Ishikawa (cell line): ENCODE measurements at regions not wholly inside any gene's neighbourhood (a gene's known extent, or its start where the extent isn't known, plus 50 kb on each side); places are given as distances from the start of the nearest gene placed in this dataset.

Experiments
- CEBPB ChIP-seq: IDR thresholded peaks from 2 replicates; pipeline ENCODE4 v1.6.1; 2012
- CREB1 ChIP-seq: IDR thresholded peaks from 2 replicates; pipeline ENCODE4 v1.6.1; 2012; ENCODE audit warnings: low read depth
- EGR1 ChIP-seq: IDR thresholded peaks from 2 replicates; pipeline ENCODE4 v1.6.1; 2012
- EP300 ChIP-seq: IDR thresholded peaks from 2 replicates; pipeline ENCODE4 v1.6.1; 2012; ENCODE audit warnings: borderline replicate concordance
- FOXM1 ChIP-seq: IDR thresholded peaks from 2 replicates; pipeline ENCODE4 v1.6.1; 2012; ENCODE audit warnings: low read depth, borderline replicate concordance
- NFIC ChIP-seq: IDR thresholded peaks from 2 replicates; pipeline ENCODE4 v1.6.1; 2012
- RAD21 ChIP-seq: IDR thresholded peaks from 2 replicates; pipeline ENCODE4 v1.6.1; 2012; ENCODE audit warnings: low read depth
- TAF1 ChIP-seq: IDR thresholded peaks from 2 replicates; pipeline ENCODE4 v1.6.1; 2012; ENCODE audit warnings: low read depth, mild to moderate bottlenecking
- TCF12 ChIP-seq: IDR thresholded peaks from 2 replicates; pipeline ENCODE4 v1.6.1; 2012; ENCODE audit warnings: low read depth
- TEAD4 ChIP-seq: IDR thresholded peaks from 2 replicates; pipeline ENCODE4 v1.6.1; 2012
- YY1 ChIP-seq: IDR thresholded peaks from 2 replicates; pipeline ENCODE4 v1.6.1; 2012; ENCODE audit warnings: low read depth
- ZBTB7A ChIP-seq: IDR thresholded peaks from 2 replicates; pipeline ENCODE4 v1.6.1; 2012; ENCODE audit warnings: low read depth
- TF ChIP-seq, protein P1 (sequence below): IDR thresholded peaks from 2 replicates; pipeline ENCODE4 v1.6.1; 2012
- TF ChIP-seq, protein P2 (sequence below): IDR thresholded peaks from 2 replicates; pipeline ENCODE4 v1.6.1; 2012
- TF ChIP-seq, protein P3 (sequence below): IDR thresholded peaks from 2 replicates; pipeline ENCODE4 v1.6.1; 2012; ENCODE audit warnings: low read depth, mild to moderate bottlenecking

DNA sequence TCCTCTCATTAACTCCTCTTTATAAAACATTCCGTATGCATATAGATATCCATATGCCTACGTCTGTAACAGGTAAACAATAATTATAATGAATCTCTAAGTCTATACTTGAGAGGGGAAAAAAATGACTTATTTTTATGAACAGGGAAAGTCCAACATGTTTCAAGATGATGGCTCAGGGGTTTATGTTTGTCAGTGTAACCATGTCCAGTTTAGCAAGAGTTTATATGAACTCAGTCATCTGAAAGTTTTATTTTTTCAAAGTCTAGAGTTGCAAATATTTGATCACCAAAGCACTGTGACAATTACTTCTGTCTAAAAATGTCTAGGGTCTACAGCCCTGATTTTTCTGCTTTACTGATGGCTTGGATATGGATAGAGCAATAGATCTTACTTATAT lies 559.4 kb upstream of the KCNMB2 start:
- TF ChIP-seq TCF12 (no peak), TAF1 (no peak), FOXM1 (no peak), EP300 (no peak), CREB1 (no peak), RAD21 (no peak), EGR1 (no peak)
- TF ChIP-seq, protein P1, sequence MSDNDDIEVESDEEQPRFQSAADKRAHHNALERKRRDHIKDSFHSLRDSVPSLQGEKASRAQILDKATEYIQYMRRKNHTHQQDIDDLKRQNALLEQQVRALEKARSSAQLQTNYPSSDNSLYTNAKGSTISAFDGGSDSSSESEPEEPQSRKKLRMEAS: no peak
- TF ChIP-seq, protein P2, sequence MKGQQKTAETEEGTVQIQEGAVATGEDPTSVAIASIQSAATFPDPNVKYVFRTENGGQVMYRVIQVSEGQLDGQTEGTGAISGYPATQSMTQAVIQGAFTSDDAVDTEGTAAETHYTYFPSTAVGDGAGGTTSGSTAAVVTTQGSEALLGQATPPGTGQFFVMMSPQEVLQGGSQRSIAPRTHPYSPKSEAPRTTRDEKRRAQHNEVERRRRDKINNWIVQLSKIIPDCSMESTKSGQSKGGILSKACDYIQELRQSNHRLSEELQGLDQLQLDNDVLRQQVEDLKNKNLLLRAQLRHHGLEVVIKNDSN: no peak
- TF ChIP-seq, protein P3, sequence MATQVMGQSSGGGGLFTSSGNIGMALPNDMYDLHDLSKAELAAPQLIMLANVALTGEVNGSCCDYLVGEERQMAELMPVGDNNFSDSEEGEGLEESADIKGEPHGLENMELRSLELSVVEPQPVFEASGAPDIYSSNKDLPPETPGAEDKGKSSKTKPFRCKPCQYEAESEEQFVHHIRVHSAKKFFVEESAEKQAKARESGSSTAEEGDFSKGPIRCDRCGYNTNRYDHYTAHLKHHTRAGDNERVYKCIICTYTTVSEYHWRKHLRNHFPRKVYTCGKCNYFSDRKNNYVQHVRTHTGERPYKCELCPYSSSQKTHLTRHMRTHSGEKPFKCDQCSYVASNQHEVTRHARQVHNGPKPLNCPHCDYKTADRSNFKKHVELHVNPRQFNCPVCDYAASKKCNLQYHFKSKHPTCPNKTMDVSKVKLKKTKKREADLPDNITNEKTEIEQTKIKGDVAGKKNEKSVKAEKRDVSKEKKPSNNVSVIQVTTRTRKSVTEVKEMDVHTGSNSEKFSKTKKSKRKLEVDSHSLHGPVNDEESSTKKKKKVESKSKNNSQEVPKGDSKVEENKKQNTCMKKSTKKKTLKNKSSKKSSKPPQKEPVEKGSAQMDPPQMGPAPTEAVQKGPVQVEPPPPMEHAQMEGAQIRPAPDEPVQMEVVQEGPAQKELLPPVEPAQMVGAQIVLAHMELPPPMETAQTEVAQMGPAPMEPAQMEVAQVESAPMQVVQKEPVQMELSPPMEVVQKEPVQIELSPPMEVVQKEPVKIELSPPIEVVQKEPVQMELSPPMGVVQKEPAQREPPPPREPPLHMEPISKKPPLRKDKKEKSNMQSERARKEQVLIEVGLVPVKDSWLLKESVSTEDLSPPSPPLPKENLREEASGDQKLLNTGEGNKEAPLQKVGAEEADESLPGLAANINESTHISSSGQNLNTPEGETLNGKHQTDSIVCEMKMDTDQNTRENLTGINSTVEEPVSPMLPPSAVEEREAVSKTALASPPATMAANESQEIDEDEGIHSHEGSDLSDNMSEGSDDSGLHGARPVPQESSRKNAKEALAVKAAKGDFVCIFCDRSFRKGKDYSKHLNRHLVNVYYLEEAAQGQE: no peak

DNA sequence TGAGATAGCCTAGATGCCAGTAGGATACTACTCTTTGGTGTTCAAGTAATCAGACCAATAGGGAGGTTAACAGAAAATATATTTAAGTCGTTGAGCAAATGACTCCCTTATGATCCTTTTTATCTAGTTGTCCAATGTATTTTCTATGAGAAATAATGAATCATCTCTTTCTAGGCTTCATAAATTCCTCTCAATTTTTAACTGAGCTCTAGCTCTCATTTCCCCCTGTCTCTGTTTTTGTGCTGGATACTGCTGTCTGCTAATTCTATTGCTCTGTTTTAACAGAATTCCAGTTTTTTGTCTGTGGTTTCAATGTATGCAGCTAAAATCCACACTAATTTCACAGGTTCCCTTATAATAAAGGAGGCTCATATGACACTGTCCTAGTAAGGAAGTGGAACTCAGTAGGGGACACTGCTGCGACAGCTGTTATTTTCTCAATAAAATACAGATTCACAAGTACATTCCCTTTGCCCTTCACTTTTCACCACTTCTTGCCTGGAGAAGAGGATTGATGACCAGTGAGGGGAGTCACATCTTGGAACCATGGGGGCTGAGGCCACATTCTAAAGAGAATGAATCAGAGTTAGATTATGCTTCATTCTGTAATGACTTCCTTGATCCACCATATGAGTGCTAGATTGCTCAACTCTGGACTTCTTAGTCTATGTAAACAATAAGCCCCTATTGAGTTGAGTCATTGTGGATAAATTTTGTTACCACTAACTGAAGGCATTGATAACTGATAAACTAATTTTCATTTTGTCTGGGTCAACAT lies 558.7 kb upstream of the KCNMB2 start:
- TF ChIP-seq TAF1 (no peak), CREB1 (no peak), EGR1 (no peak), CEBPB (no peak), FOXM1 (no peak), RAD21 (no peak), ZBTB7A (no peak), YY1 (no peak), EP300 (no peak), TCF12 (no peak), TEAD4 (no peak), NFIC (no peak)
- TF ChIP-seq, protein P1: no peak
- TF ChIP-seq, protein P2: no peak
- TF ChIP-seq, protein P3: no peak

DNA sequence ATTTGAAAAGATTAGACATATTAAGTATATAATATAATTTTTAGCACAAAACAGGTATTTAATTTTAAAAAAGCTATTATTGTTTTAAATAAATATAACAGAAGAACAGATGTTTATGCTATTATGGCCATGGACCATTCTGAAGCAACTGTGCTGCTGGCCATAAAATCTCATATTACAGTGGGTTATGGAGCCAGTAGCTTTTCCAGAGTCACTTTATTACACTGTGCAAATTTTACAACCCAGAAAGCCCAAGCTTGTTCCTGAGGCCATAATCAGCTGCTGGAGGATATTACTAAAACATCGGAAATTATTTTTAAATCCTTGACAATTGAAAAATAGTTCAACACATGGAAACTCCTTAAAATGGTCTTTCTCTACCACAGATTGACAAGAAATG lies 557.3 kb upstream of the KCNMB2 start:
- TF ChIP-seq TCF12: no peak
- no peak for TF ChIP-seq EP300
- no peak for TF ChIP-seq YY1
- TF ChIP-seq RAD21: no peak
- TF ChIP-seq CEBPB: no peak
- no peak for TF ChIP-seq TAF1
- TF ChIP-seq, protein P3: no peak
- TF ChIP-seq EGR1: no peak
- no peak for TF ChIP-seq FOXM1
- no peak for TF ChIP-seq ZBTB7A
- no peak for TF ChIP-seq CREB1
- TF ChIP-seq, protein P2: no peak
- no peak for TF ChIP-seq TEAD4
- TF ChIP-seq, protein P1: no peak
- TF ChIP-seq NFIC: no peak
